NCI-H1048 (cell line): ENCODE measurements at regions not wholly inside any gene's neighbourhood (a gene's known extent, or its start where the extent isn't known, plus 50 kb on each side); places are given as distances from the start of the nearest gene placed in this dataset.

ENCODE experiments used
- DNase-seq: peaks from one replicate; lab custom pipeline; 2025; lab: John Stamatoyannopoulos, UW

GRCh38 chr2:22897428-22897827 is 487.6 kb upstream of the KLHL29 start:
- DNase-seq: no peak

DNA sequence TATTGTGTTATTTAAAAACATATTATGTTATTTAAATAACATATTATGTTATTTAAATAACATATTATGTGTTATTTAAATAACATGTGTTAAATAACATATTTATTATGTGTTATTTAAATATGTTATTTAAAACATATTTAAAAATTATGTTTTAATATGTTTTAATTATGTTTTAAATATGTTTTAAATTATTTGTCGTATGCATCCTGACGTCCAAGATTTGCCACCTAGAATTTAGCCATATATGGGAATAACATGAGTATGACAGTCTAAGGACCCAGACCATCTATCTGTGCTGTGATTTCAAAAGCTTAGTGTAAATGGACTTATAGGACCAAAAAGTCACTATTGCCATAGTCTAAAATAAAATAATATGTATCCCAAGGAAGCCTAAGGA is 484.3 kb upstream of the KLHL29 start:
- no peak for DNase-seq

- DNase-seq: no peak
These were observed 483.4 kb upstream of the KLHL29 start for GRCh38 chr2:22901471-22902179.

DNA sequence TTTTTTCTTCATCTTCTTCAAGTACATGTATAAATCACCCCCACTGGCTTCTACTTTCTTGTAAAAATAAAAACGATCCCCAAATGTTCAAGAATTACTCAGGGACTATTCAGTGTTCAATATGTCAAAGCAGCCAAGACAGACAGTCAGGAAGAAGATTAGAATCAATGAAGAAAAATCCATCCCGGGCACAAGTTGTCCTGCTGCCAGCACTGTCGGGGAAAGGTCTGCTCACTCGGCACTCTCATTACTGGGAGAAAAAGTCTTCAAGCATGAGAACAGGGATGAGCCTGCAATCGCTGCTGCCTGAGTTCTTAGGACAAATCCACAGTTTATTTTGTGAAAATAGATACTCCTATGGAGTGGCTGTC is 482.8 kb upstream of the KLHL29 start:
- no peak for DNase-seq

GRCh38 chr2:22902662-22903165 is 482.3 kb upstream of the KLHL29 start:
- no peak for DNase-seq

DNA sequence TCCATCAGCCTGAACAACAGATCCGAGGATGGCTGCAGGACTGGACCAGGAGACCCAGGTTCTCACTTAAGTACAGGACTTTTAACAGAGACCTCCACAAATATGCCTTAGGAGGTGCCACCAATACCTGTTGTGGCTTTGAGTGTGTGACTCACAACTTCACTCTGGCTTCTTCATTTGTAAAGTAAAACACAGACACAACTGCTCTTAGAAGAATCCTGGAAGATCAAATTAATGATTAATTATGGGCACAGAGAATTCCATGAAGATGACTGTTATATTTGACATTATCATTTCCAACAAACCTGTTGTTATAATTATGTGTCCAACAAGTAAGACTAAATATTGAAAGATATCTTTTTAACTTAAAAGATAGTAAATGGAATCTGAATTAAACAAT is 481.4 kb upstream of the KLHL29 start:
- DNase-seq: no peak

DNA sequence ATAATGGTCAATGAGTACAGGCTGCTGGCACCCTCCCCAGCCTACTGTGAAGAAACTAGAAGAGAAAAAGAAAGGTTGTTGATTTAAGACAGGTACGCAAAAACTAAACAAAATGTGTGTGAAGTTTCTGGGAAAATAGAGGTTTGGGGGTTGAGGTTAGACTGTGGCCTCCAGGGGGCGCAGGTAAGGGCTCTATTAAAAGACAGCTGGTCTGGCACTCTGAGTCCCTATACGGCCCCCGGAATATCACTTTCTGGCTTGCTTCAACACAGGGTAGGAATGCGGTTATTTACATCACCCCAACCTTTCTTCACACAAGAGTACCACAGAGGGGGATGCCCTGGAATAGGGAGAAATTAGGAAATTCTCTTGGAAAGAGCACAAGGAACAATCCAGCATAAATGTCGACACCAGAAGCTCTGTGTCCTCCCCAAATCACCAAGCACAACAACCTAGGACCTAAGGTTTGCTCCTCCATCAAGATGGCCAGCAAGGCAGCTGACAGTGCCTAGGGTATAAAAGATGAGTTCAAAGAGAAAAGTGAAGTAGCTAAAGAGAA is 480.8 kb upstream of the KLHL29 start:
- DNase-seq: no peak

GRCh38 chr2:22907330-22907729 is 477.6 kb upstream of the KLHL29 start:
- no peak for DNase-seq

- peak; percentile 4 for DNase-seq
These were observed 472.6 kb upstream of the KLHL29 start for GRCh38 chr2:22912398-22912797.

GRCh38 chr2:22929998-22930397 is 455.0 kb upstream of the KLHL29 start:
- no peak for DNase-seq

DNA sequence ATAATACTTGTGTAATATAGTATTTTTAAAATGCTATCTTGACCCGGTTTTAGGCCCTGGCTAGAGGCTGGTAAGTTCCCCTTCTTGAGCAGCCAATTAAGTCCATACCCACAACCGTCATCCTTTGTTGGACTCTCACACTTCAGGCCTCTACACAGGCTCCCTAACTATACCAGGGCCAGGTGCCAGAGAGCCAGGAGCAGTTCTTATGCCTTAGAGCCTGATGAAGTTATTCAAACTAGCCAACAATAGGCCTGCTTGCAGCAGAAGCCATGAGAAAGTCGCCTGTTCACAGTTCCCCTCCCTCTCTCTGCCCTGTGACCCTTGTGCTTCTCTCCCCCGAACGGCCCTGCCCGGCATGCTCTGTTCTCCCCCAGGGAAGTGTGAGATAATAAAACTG is 454.2 kb upstream of the KLHL29 start:
- no peak for DNase-seq

DNA sequence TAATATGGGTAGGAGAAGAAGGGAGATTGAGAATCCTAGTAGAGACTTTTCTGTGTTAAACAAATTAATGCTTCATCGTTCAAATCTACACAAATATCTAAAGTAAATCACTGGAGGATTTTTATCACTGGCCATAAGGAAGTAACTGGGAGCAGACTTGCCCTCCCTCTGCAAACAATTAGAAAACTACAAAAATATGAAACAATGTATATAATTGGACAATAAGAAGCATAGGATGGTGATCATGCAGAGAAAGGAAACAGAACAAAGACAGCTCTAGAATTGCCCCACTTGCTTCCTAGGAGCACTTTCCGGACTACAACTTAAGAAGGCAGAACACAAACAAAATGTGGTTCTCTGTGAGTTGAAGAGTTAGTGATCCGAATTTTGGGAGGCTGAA is 452.7 kb upstream of the KLHL29 start:
- no peak for DNase-seq

DNA sequence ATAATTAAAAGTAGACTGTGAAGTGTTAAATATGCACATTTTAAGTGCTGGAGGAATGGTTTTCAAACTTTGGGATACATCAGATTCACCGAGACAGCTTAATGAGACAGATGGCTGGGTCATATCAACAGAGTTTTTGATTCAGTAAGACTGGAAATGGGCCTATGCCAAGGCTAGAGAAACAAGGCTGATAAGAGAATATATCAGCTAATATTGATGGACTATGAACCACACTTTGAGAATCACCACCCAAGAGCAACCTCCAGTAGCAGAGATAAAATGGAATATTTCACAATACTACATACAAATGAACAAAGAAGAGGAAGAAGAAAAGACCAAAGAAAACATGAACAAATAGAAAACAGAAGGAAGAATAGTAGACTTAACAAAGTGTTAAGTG is 450.2 kb upstream of the KLHL29 start:
- no peak for DNase-seq

GRCh38 chr2:22942441-22942840 is 442.5 kb upstream of the KLHL29 start:
- DNase-seq: no peak

- DNase-seq: no peak
These were observed 440.8 kb upstream of the KLHL29 start for GRCh38 chr2:22944143-22944542.

DNA sequence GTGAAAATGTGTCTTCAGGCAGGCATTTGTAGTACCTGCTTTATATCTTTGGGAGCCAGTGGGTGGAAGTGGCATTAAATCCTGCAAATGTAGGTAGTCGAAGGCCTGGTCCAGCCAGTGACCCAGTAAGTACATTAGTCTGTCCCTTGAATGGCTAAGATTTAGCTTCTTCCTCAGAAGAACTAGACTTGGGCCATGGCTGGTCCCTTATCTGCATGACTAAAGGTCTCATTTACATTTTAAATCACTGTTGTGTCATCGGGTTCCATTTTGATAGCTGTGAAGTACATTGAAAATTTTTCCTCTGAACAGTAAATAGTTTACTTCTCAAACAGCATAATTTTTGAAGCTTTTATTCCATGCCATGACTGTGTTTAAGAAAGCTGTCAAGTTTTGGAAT is 438.4 kb upstream of the KLHL29 start:
- no peak for DNase-seq

DNA sequence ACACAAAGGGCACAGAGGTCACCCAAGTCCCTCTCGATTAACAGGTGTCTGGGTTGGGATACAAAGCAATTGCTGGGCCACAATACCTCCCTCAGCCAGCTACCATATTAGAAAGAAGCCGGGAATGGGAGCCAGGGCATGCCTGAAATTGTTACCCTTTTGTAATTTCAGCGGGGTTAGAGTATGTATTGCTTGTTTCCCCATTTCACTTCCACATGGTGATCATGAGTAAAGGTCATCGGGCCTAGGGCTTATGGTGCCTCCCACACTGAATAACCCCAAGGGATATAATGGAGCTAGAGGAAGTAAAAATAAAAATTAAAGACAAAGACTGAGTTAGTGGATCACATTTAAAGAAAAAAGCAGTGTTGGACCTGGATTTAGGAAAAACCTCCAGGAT is 437.2 kb upstream of the KLHL29 start:
- DNase-seq: no peak

DNA sequence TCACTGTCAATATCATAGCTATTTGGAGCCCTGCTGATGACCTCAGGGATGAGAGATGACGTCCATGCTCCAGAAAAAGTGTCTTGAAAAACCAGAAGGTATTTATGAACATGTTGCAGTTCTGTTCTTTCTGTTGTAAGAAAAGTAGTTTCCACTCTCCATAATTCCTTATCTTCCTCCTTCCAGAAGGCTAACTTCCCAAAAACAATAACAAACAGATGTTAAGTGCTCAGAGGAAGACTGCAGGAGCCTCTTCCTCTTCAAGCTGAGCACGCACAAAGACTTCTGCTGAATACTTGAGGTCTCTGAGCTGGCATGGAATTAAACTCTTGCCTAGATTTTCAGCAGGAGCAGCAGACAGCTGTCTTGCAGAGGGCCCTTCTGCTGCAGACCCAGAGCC is 434.5 kb upstream of the KLHL29 start:
- DNase-seq: no peak

- DNase-seq: no peak
These were observed 432.2 kb upstream of the KLHL29 start for GRCh38 chr2:22952656-22953225.

GRCh38 chr2:22957446-22957845 is 427.5 kb upstream of the KLHL29 start:
- no peak for DNase-seq

- DNase-seq: no peak
These were observed 426.7 kb upstream of the KLHL29 start for GRCh38 chr2:22958308-22958707.

DNA sequence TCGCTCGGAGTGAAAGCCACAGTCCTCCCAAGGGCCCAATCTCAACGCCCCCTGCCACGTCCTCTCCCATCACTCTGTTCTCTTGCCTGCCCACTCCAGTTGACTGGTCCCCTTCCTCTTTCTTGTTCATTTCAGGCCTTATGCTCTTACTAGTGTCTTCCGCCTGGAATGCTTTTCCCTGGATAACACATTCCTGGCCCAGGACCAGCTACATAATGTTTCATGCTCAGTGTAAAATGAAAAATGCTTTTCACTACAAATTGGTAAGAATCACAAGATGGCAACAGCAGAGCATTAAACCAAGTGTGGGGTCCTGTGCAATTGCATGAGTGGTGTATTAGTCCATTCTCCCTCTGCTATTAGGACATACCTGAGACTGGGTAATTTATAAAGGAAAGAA is 417.2 kb upstream of the KLHL29 start:
- no peak for DNase-seq

DNA sequence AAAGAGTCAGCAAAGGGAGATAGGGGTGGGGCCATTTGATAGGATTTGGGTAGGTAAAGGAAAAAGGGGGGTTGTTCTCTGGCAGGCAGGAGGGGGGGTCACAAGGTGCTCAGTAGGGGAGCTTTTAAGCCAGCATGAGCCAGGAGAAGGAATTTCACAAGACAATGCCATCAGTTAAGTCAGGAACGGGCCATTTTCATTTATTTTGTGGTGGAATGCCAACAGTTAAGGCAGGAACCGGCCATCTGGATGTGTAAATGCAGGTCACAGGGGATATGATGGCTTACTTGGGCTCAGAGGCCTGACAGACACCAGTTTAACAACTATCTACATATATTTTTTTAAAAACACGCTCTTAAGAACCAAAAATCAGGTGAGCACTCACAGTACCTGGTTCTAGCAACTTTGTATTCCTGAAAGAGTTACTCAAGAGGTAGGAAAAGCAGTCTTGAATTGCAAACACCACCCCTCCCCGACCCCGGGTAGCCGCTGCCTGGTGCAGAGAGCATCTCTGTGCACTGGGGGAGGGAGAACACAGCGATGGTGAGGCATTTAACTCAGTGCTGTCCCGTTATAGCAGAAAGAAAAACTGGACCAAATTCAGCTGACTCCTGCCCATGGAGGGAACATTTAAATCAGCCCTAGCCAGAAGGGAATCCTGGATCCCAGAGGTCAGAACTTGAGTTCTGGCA is 414.5 kb upstream of the KLHL29 start:
- DNase-seq: no peak
